ENCODE measurements at regions not wholly inside any gene's neighbourhood (a gene's known extent, or its start where the extent isn't known, plus 50 kb on each side); places are given as distances from the start of the nearest gene placed in this dataset.

- no peak overlapping the region for H3K9ac ChIP-seq (ENCODE audit: insufficient read length)
- H3K27ac ChIP-seq = no peak overlapping the region
- no peak for DNase-seq (ENCODE audit: low read depth, low spot score)
- H3K4me3 ChIP-seq = no peak overlapping the region
- no peaks in the 10 kb centered on the region for H3K9me3 ChIP-seq (ENCODE audit: low read depth, low read length)
- TF ChIP-seq EZH2 (IDR thresholded peaks at IDR 0.05) = no peak
- no peak for TF ChIP-seq FOXP2 (optimal IDR thresholded peaks at IDR 0.05; ENCODE audit: control extremely low read depth, extremely low read length, insufficient read depth)
- TF ChIP-seq POLR2AphosphoS5 (IDR thresholded peaks at IDR 0.05; ENCODE audit: borderline replicate concordance, low read depth, low read length) = no peak
- no peaks in the 10 kb centered on the region for H3K36me3 ChIP-seq (ENCODE audit: insufficient read depth, low read length)
Observed at GRCh38 chr7:49523870-49524269, 249.6 kb upstream of the VWC2 start.

GRCh38 chr7:49527182-49527581 is 246.3 kb upstream of the VWC2 start:
- H3K27ac ChIP-seq = no peak overlapping the region
- no peak for TF ChIP-seq POLR2AphosphoS5 (IDR thresholded peaks at IDR 0.05; ENCODE audit: borderline replicate concordance, low read depth, low read length)
- no peak for TF ChIP-seq EZH2 (IDR thresholded peaks at IDR 0.05)
- no peak for TF ChIP-seq FOXP2 (optimal IDR thresholded peaks at IDR 0.05; ENCODE audit: control extremely low read depth, extremely low read length, insufficient read depth)
- no peak overlapping the region for H3K9ac ChIP-seq (ENCODE audit: insufficient read length)
- H3K4me3 ChIP-seq = no peak overlapping the region
- H3K9me3 ChIP-seq (ENCODE audit: low read depth, low read length) = no peaks in the 10 kb centered on the region
- DNase-seq (ENCODE audit: low read depth, low spot score) = no peak
- no peaks in the 10 kb centered on the region for H3K36me3 ChIP-seq (ENCODE audit: insufficient read depth, low read length)

GRCh38 chr7:49530481-49530880 is 243.0 kb upstream of the VWC2 start:
- no peak for DNase-seq (ENCODE audit: low read depth, low spot score)
- Histone ChIP-seq H3K36me3 (ENCODE audit: insufficient read depth, low read length) (no peaks in the 10 kb centered on the region), H3K4me3 (no peak overlapping the region), H3K9me3 (ENCODE audit: low read depth, low read length) (no peaks in the 10 kb centered on the region), H3K9ac (ENCODE audit: insufficient read length) (no peak overlapping the region), H3K27ac (no peak overlapping the region)
- TF ChIP-seq EZH2 (IDR thresholded peaks at IDR 0.05) = no peak
- no peak for TF ChIP-seq POLR2AphosphoS5 (IDR thresholded peaks at IDR 0.05; ENCODE audit: borderline replicate concordance, low read depth, low read length)
- no peak for TF ChIP-seq FOXP2 (optimal IDR thresholded peaks at IDR 0.05; ENCODE audit: control extremely low read depth, extremely low read length, insufficient read depth)

- Histone ChIP-seq H3K4me3 (no peak overlapping the region), H3K36me3 (ENCODE audit: insufficient read depth, low read length) (no peaks in the 10 kb centered on the region), H3K9me3 (ENCODE audit: low read depth, low read length) (no peaks in the 10 kb centered on the region), H3K9ac (ENCODE audit: insufficient read length) (no peak overlapping the region), H3K27ac (no peak overlapping the region)
- TF ChIP-seq FOXP2 (optimal IDR thresholded peaks at IDR 0.05; ENCODE audit: control extremely low read depth, extremely low read length, insufficient read depth) (no peak), EZH2 (IDR thresholded peaks at IDR 0.05) (no peak), POLR2AphosphoS5 (IDR thresholded peaks at IDR 0.05; ENCODE audit: borderline replicate concordance, low read depth, low read length) (no peak)
- DNase-seq (ENCODE audit: low read depth, low spot score) = no peak
Observed at GRCh38 chr7:49563693-49564378, 209.6 kb upstream of the VWC2 start.

GRCh38 chr7:49564379-49564714 is 209.1 kb upstream of the VWC2 start:
- H3K27ac ChIP-seq = no peak overlapping the region
- no peak overlapping the region for H3K4me3 ChIP-seq
- H3K9me3 ChIP-seq (ENCODE audit: low read depth, low read length) = no peaks in the 10 kb centered on the region
- no peak for DNase-seq (ENCODE audit: low read depth, low spot score)
- TF ChIP-seq POLR2AphosphoS5 (IDR thresholded peaks at IDR 0.05; ENCODE audit: borderline replicate concordance, low read depth, low read length) (no peak), FOXP2 (optimal IDR thresholded peaks at IDR 0.05; ENCODE audit: control extremely low read depth, extremely low read length, insufficient read depth) (no peak), EZH2 (IDR thresholded peaks at IDR 0.05) (no peak)
- H3K9ac ChIP-seq (ENCODE audit: insufficient read length) = no peak overlapping the region
- H3K36me3 ChIP-seq (ENCODE audit: insufficient read depth, low read length) = no peaks in the 10 kb centered on the region

GRCh38 chr7:49577576-49577975 is 195.9 kb upstream of the VWC2 start:
- no peak overlapping the region for H3K27ac ChIP-seq
- H3K9me3 ChIP-seq (ENCODE audit: low read depth, low read length) = no peaks in the 10 kb centered on the region
- DNase-seq (ENCODE audit: low read depth, low spot score) = no peak
- H3K9ac ChIP-seq (ENCODE audit: insufficient read length) = no peak overlapping the region
- H3K4me3 ChIP-seq = no peak overlapping the region
- TF ChIP-seq FOXP2 (optimal IDR thresholded peaks at IDR 0.05; ENCODE audit: control extremely low read depth, extremely low read length, insufficient read depth) = no peak
- no peak for TF ChIP-seq EZH2 (IDR thresholded peaks at IDR 0.05)
- no peak for TF ChIP-seq POLR2AphosphoS5 (IDR thresholded peaks at IDR 0.05; ENCODE audit: borderline replicate concordance, low read depth, low read length)
- no peaks in the 10 kb centered on the region for H3K36me3 ChIP-seq (ENCODE audit: insufficient read depth, low read length)

- Histone ChIP-seq H3K9ac (ENCODE audit: insufficient read length) (no peak overlapping the region), H3K4me3 (no peak overlapping the region), H3K9me3 (ENCODE audit: low read depth, low read length) (no peaks in the 10 kb centered on the region), H3K27ac (no peak overlapping the region), H3K36me3 (ENCODE audit: insufficient read depth, low read length) (no peaks in the 10 kb centered on the region)
- no peak for DNase-seq (ENCODE audit: low read depth, low spot score)
- TF ChIP-seq EZH2 (IDR thresholded peaks at IDR 0.05) (no peak), FOXP2 (optimal IDR thresholded peaks at IDR 0.05; ENCODE audit: control extremely low read depth, extremely low read length, insufficient read depth) (no peak), POLR2AphosphoS5 (IDR thresholded peaks at IDR 0.05; ENCODE audit: borderline replicate concordance, low read depth, low read length) (no peak)
Observed at GRCh38 chr7:49579408-49579807, 194.0 kb upstream of the VWC2 start.

GRCh38 chr7:49580000-49580399 is 193.4 kb upstream of the VWC2 start:
- H3K9ac ChIP-seq (ENCODE audit: insufficient read length) = no peak overlapping the region
- H3K36me3 ChIP-seq (ENCODE audit: insufficient read depth, low read length) = no peaks in the 10 kb centered on the region
- H3K9me3 ChIP-seq (ENCODE audit: low read depth, low read length) = no peaks in the 10 kb centered on the region
- no peak overlapping the region for H3K27ac ChIP-seq
- no peak overlapping the region for H3K4me3 ChIP-seq
- TF ChIP-seq POLR2AphosphoS5 (IDR thresholded peaks at IDR 0.05; ENCODE audit: borderline replicate concordance, low read depth, low read length) = no peak
- no peak for DNase-seq (ENCODE audit: low read depth, low spot score)

- H3K27ac ChIP-seq = no peak overlapping the region
- DNase-seq (ENCODE audit: low read depth, low spot score) = no peak
- H3K4me3 ChIP-seq = no peak overlapping the region
- H3K36me3 ChIP-seq (ENCODE audit: insufficient read depth, low read length) = no peaks in the 10 kb centered on the region
- TF ChIP-seq FOXP2 (optimal IDR thresholded peaks at IDR 0.05; ENCODE audit: control extremely low read depth, extremely low read length, insufficient read depth) (no peak), POLR2AphosphoS5 (IDR thresholded peaks at IDR 0.05; ENCODE audit: borderline replicate concordance, low read depth, low read length) (no peak), EZH2 (IDR thresholded peaks at IDR 0.05) (no peak)
- H3K9me3 ChIP-seq (ENCODE audit: low read depth, low read length) = no peaks in the 10 kb centered on the region
- H3K9ac ChIP-seq (ENCODE audit: insufficient read length) = no peak overlapping the region
Observed at GRCh38 chr7:49580761-49581160, 192.7 kb upstream of the VWC2 start.
